ENCODE measurements at regions not wholly inside any gene's neighbourhood (a gene's known extent, or its start where the extent isn't known, plus 50 kb on each side); places are given as distances from the start of the nearest gene placed in this dataset.

GRCh38 chr5:61840361-61840760 is 465.6 kb upstream of the KIF2A start:
- no peak for DNase-seq

GRCh38 chr5:61842840-61843239 is 463.2 kb upstream of the KIF2A start:
- DNase-seq, result no peak

GRCh38 chr5:61850696-61851095 is 455.3 kb upstream of the KIF2A start:
- no peak for DNase-seq

- no peak for DNase-seq
Measured at GRCh38 chr5:61854531-61854930, 451.5 kb upstream of the KIF2A start.

- no peak for DNase-seq
Measured at GRCh38 chr5:61860978-61861377, 445.0 kb upstream of the KIF2A start.

GRCh38 chr5:61866930-61867329 is 439.1 kb upstream of the KIF2A start:
- no peak for DNase-seq

- DNase-seq, result no peak
Measured at GRCh38 chr5:61869333-61869732, 436.7 kb upstream of the KIF2A start.

GRCh38 chr5:61878471-61878870 is 427.5 kb upstream of the KIF2A start:
- no peak for DNase-seq

GRCh38 chr5:61881821-61882487 is 424.1 kb upstream of the KIF2A start:
- DNase-seq, result no peak

- DNase-seq, result no peak
Measured at GRCh38 chr5:61882901-61883500, 423.0 kb upstream of the KIF2A start.

GRCh38 chr5:61884252-61884855 is 421.7 kb upstream of the KIF2A start:
- DNase-seq, result no peak

- DNase-seq, result no peak
Measured at GRCh38 chr5:61886214-61886613, 419.8 kb upstream of the KIF2A start.

- no peak for DNase-seq
Measured at GRCh38 chr5:61887271-61887670, 418.7 kb upstream of the KIF2A start.

- DNase-seq, result no peak
Measured at GRCh38 chr5:61894046-61894445, 412.0 kb upstream of the KIF2A start.

- no peak for DNase-seq
Measured at GRCh38 chr5:61896811-61897210, 409.2 kb upstream of the KIF2A start.

- DNase-seq, result no peak
Measured at GRCh38 chr5:61897251-61897650, 408.8 kb upstream of the KIF2A start.

GRCh38 chr5:61901997-61902396 is 404.0 kb upstream of the KIF2A start:
- no peak for DNase-seq

- DNase-seq, result no peak
Measured at GRCh38 chr5:61904730-61905129, 401.3 kb upstream of the KIF2A start.

- no peak for DNase-seq
Measured at GRCh38 chr5:61905613-61906012, 400.4 kb upstream of the KIF2A start.

GRCh38 chr5:61906820-61907219 is 399.2 kb upstream of the KIF2A start:
- DNase-seq, result no peak

- DNase-seq, result no peak
Measured at GRCh38 chr5:61907995-61908394, 398.0 kb upstream of the KIF2A start.

- no peak for DNase-seq
Measured at GRCh38 chr5:61910771-61911170, 395.2 kb upstream of the KIF2A start.

GRCh38 chr5:61912559-61912958 is 393.4 kb upstream of the KIF2A start:
- no peak for DNase-seq

- no peak for DNase-seq
Measured at GRCh38 chr5:61915646-61916045, 390.4 kb upstream of the KIF2A start.
